Gastroesophageal sphincter (tissue), 3 donors: ENCODE measurements at regions not wholly inside any gene's neighbourhood (a gene's known extent, or its start where the extent isn't known, plus 50 kb on each side); places are given as distances from the start of the nearest gene placed in this dataset.

Experiments
- CTCF ChIP-seq, 4 experiments: fragments of 200-600 bp in 2 of 4; fragments of 450-650 bp in 2 of 4; sonication (generic) in 1 of 4; IDR thresholded peaks; one replicate each; pipeline ENCODE4 v1.5.1; 2017 to 2019; ENCODE audit warnings: antibody characterized with exemption in 4 of 4, mild to moderate bottlenecking in 2 of 4, moderate library complexity in 2 of 4
- POLR2A ChIP-seq, 2 donors: fragments of 450-650 bp; IDR thresholded peaks; one replicate each; pipeline ENCODE4 v1.6.1; 2017; ENCODE audit warnings: antibody characterized with exemption in 2 of 2, mild to moderate bottlenecking in 2 of 2, moderate library complexity in 1 of 2
- POLR2AphosphoS5 ChIP-seq: sonication (generic); formaldehyde crosslinking; IDR thresholded peaks from one replicate; pipeline ENCODE4 v1.6.1; 2017; ENCODE audit warnings: antibody characterized with exemption

GRCh38 chr1:172900376-172900997 is 150.3 kb downstream of the TNFSF18 start:
- no peak for TF ChIP-seq CTCF (IDR thresholded peaks at IDR 0.05)
- TF ChIP-seq POLR2AphosphoS5: no peak
- TF ChIP-seq POLR2A (IDR thresholded peaks at IDR 0.05): no peak
